GM12878 (cell line): ENCODE measurements at regions not wholly inside any gene's neighbourhood (a gene's known extent, or its start where the extent isn't known, plus 50 kb on each side); places are given as distances from the start of the nearest gene placed in this dataset.

Experiments used
- ATAC-seq: fragments of 200-7000 bp; cut with Tn5 transposase; 3 replicates; pipeline ENCODE4 v1.9.1; 2020; ENCODE audit warnings: mild to moderate bottlenecking, moderate library complexity
- BruUV-seq: library from RNA; stranded (reverse); fragments of 400-500 nt; replicated peaks from 2 replicates; lab custom pipeline; 2021; lab: Mats Ljungman, UMichigan
- CTCF ChIA-PET: fragments of 300-600 bp; sonication (Branson Sonifier 250); formaldehyde crosslinking; extraction: SDS; loops from one replicate; lab custom pipeline; 2021; ENCODE audit warnings: inconsistent platforms; lab: Yijun Ruan, JAX
- POLR2A ChIA-PET: fragments of 350-600 bp; formaldehyde crosslinking; extraction: SDS; loops from one replicate; lab custom pipeline; 2021; ENCODE audit warnings: inconsistent platforms; lab: Charles Lee
- RAD21 ChIA-PET: fragments of 300-600 bp; sonication (Branson Sonifier 250); formaldehyde crosslinking; loops from one replicate; lab custom pipeline; 2023; ENCODE audit warnings: antibody characterized with exemption; ENCODE audit not compliant: unreplicated experiment; lab: Charles Lee
- SMC1A ChIA-PET: fragments of 300-600 bp; sonication (Branson Sonifier 250); formaldehyde crosslinking; loops from one replicate; lab custom pipeline; 2023; ENCODE audit not compliant: unreplicated experiment, uncharacterized antibody; lab: Charles Lee
- DNase-seq: peaks from one replicate; pipeline ENCODE4 v3.0.0-alpha.2; 2011; ENCODE audit warnings: low read depth, low spot score
- FAIRE-seq: peaks from 3 replicates; lab custom pipeline; 2011; peaks lifted over from hg19 to GRCh38; lab: Jason Lieb, UNC
- H2AFZ ChIP-seq: 2 replicates; pipeline ENCODE4 v1.6.0; 2011; ENCODE audit warnings: low read depth, low read length, control low read depth; ENCODE audit not compliant: control insufficient read depth
- H3K27ac ChIP-seq: 2 replicates; pipeline ENCODE4 v1.5.1; 2011; ENCODE audit warnings: control low read depth; ENCODE audit not compliant: control insufficient read depth, insufficient read depth
- H3K27me3 ChIP-seq, 2 experiments: replicated peaks in 1 of 2; 2 replicates each; pipeline versions ENCODE4 v1.6.0 to v1.6.1; 2011; ENCODE audit warnings: low read length in 1 of 2; ENCODE audit not compliant: control insufficient read depth in 2 of 2, insufficient read depth in 2 of 2
- H3K36me3 ChIP-seq, 2 experiments: 2 replicates each; pipeline ENCODE4 v1.5.1; 2011; ENCODE audit warnings: low read length in 1 of 2; ENCODE audit not compliant: control insufficient read depth in 2 of 2, insufficient read depth in 2 of 2
- H3K4me1 ChIP-seq: 2 replicates; pipeline ENCODE4 v1.6.1; 2011; ENCODE audit warnings: mild to moderate bottlenecking, low read length, moderate library complexity, mixed read lengths; ENCODE audit not compliant: control insufficient read depth, insufficient read depth
- H3K4me2 ChIP-seq: 2 replicates; pipeline ENCODE4 v1.6.0; 2011; ENCODE audit warnings: control low read depth; ENCODE audit not compliant: control insufficient read depth, insufficient read depth
- H3K4me3 ChIP-seq: fragments of 200-600 bp; sonication (generic); 2 replicates; pipeline ENCODE4 v1.5.1; 2016
- H3K79me2 ChIP-seq: 2 replicates; pipeline ENCODE4 v1.6.0; 2011; ENCODE audit warnings: low read length; ENCODE audit not compliant: control insufficient read depth, insufficient read depth
- H3K9ac ChIP-seq: 2 replicates; pipeline ENCODE4 v1.8.0; 2011; ENCODE audit warnings: low read length, control low read depth, mixed read lengths; ENCODE audit not compliant: control insufficient read depth, insufficient read depth
- H3K9me3 ChIP-seq: replicated peaks from 3 replicates; pipeline ENCODE4 v1.5.1; 2011; ENCODE audit warnings: mild to moderate bottlenecking, low read length; ENCODE audit not compliant: control insufficient read depth, insufficient read depth
- H4K20me1 ChIP-seq: 2 replicates; pipeline ENCODE4 v1.6.0; 2011; ENCODE audit not compliant: control insufficient read depth, insufficient read depth
- BCLAF1 ChIP-seq: fragments of 450-650 bp; IDR thresholded peaks from 2 replicates; pipeline ENCODE4 v1.6.1; 2017; ENCODE audit warnings: antibody characterized with exemption, mild to moderate bottlenecking, moderate library complexity
- CEBPB ChIP-seq, 2 experiments: fragments of 150-350 bp in 1 of 2; IDR thresholded peaks; 2 replicates each; pipeline ENCODE4 v1.6.1; 2012 to 2014; ENCODE audit warnings: low read depth in 2 of 2, low read length in 2 of 2, borderline replicate concordance in 1 of 2, inconsistent platforms in 1 of 2
- CEBPZ ChIP-seq: fragments of 150-350 bp; IDR thresholded peaks from 2 replicates; pipeline ENCODE4 v1.6.1; 2016; ENCODE audit warnings: low read depth, low read length
- CTCF ChIP-seq, 3 experiments: IDR thresholded peaks in 2 of 3; conservative IDR thresholded peaks in 1 of 3; 2 replicates each; pipeline ENCODE4 v1.5.1; 2011; ENCODE audit warnings: low read depth in 3 of 3, low read length in 3 of 3, mild to moderate bottlenecking in 3 of 3, control low read depth in 2 of 3, moderate library complexity in 2 of 3, inconsistent platforms in 1 of 3, mixed read lengths in 1 of 3; ENCODE audit not compliant: control insufficient read depth in 2 of 3, insufficient read depth in 1 of 3; ENCODE audit errors: extremely low read depth in 1 of 3
- E4F1 ChIP-seq: fragments of 450-650 bp; IDR thresholded peaks from 2 replicates; pipeline ENCODE4 v1.6.1; 2018; ENCODE audit warnings: borderline replicate concordance, mild to moderate bottlenecking; ENCODE audit not compliant: partially characterized antibody
- HDGF ChIP-seq: fragments of 450-650 bp; IDR thresholded peaks from 2 replicates; pipeline ENCODE4 v1.6.1; 2016; ENCODE audit warnings: antibody characterized with exemption
- TBL1XR1 ChIP-seq: IDR thresholded peaks from 2 replicates; pipeline ENCODE4 v1.6.1; 2012; ENCODE audit warnings: low read depth, low read length, improper control_type of control experiment
- ZNF24 ChIP-seq: fragments of 450-650 bp; IDR thresholded peaks from 2 replicates; pipeline ENCODE4 v1.6.1; 2017; ENCODE audit warnings: antibody characterized with exemption, mild to moderate bottlenecking
- WGBS: methylation state at CpG from one replicate; pipeline ENCODE4 v1.1.6; 2016; ENCODE audit warnings: low lambda C conversion rate; ENCODE audit not compliant: insufficient replicate concordance, insufficient coverage; ENCODE audit errors: missing lambda C conversion rate; 5-methylcytosine and 5-hydroxymethylcytosine counted together
- in situ Hi-C: fragments of 300-500 bp; cut with MboI; formaldehyde crosslinking; loops from 9 replicates; pipeline ENCODE4 v1.14.3; 2018; ENCODE audit warnings: mixed read lengths
- intact Hi-C: fragments of 100-400 bp; cut with micrococcal nuclease; formaldehyde crosslinking; loops from one replicate; pipeline ENCODE4 v1.14.2; 2022; ENCODE audit not compliant: unreplicated experiment

GRCh38 chr20:19928328-19929011, 88.7 kb upstream of the NAA20 start (continued):
- TF ChIP-seq BCLAF1 (no peak), ZNF24 (no peak)

- intact Hi-C loops = no loop called here
- SMC1A ChIA-PET = no interaction called here
- no peak overlapping the region for H3K4me3 ChIP-seq
- no TSS peak for BruUV-seq
- TF ChIP-seq CEBPZ (no peak), HDGF (no peak), E4F1 (no peak), TBL1XR1 (no peak), CTCF (IDR thresholded peaks at IDR 0.05 in 2 of 3, conservative IDR thresholded peaks at IDR 0.05 in 1 of 3; ENCODE audit: control insufficient read depth in 2 of 3, extremely low read depth in 1 of 3, insufficient read depth in 1 of 3, low read depth in 3 of 3, low read length in 3 of 3) (no peak), CEBPB (IDR thresholded peaks at IDR 0.05; ENCODE audit: borderline replicate concordance in 1 of 2, low read depth in 2 of 2, low read length in 2 of 2) (no peak)
- TF ChIP-seq, all 136 proteins: peak for 0
- Histone ChIP-seq H3K9me3 (no peaks in the 10 kb centered on the region), H3K36me3 (no peaks in the 10 kb centered on the region), H3K79me2 (no peaks in the 10 kb centered on the region), H2AFZ (no peak overlapping the region), H3K4me1 (no peaks in the 10 kb centered on the region; the same call in 1 of the 2 replicates), H4K20me1 (no peaks in the 10 kb centered on the region), H3K4me2 (no peak overlapping the region), H3K27ac (no peak overlapping the region), H3K27me3 (no peaks in the 10 kb centered on the region), H3K9ac (no peak overlapping the region)
- no peak for DNase-seq
- in situ Hi-C loops = no loop called here
- ChIA-PET RAD21 (no interaction called here), CTCF (no interaction called here), POLR2A (no interaction called here)
- 0% methylated on average over 1 of the region's 1 CpG for WGBS
- no peak for FAIRE-seq
- ATAC-seq = no peak
These were observed 88.2 kb upstream of the NAA20 start for GRCh38 chr20:19929012-19929360.
